Aorta (tissue), 5 donors: ENCODE measurements at regions not wholly inside any gene's neighbourhood (a gene's known extent, or its start where the extent isn't known, plus 50 kb on each side); places are given as distances from the start of the nearest gene placed in this dataset.
"Not testable (repeated sequence)": the region's sequence is repeated elsewhere in the genome, so short reads cannot be mapped to it uniquely, and the experiment has no call there.

Experiments used
- ATAC-seq: fragments of 200-7000 bp; cut with Tn5 transposase; one replicate; pipeline ENCODE4 v1.9.1; 2022; ENCODE audit warnings: moderate library complexity; ENCODE audit not compliant: low FRiP score
- DNase-seq, 2 donors: peaks; one replicate each; pipeline ENCODE4 v3.0.0-alpha.2; 2020
- H3K27ac ChIP-seq, 2 donors: one replicate each; pipeline ENCODE4 v1.5.1; 2013; ENCODE audit warnings: low read length in 2 of 2, mild to moderate bottlenecking in 2 of 2, moderate library complexity in 2 of 2, control low read depth in 1 of 2, inconsistent platforms in 1 of 2, low read depth in 1 of 2
- H3K27me3 ChIP-seq, 2 donors: one replicate each; pipeline ENCODE4 v1.6.1; 2013; ENCODE audit warnings: control low read depth in 1 of 2, low read length in 1 of 2, mild to moderate bottlenecking in 1 of 2, moderate library complexity in 1 of 2; ENCODE audit not compliant: insufficient read depth in 2 of 2, control insufficient read depth in 1 of 2
- H3K36me3 ChIP-seq, 2 donors: one replicate each; pipeline ENCODE4 v1.6.1; 2013; ENCODE audit warnings: control low read depth in 1 of 2, low read length in 1 of 2, mild to moderate bottlenecking in 1 of 2; ENCODE audit not compliant: insufficient read depth in 2 of 2, control insufficient read depth in 1 of 2
- H3K4me1 ChIP-seq, 2 donors: one replicate each; pipeline ENCODE4 v1.6.1; 2013; ENCODE audit warnings: low read length in 2 of 2, control low read depth in 1 of 2, mild to moderate bottlenecking in 1 of 2, moderate library complexity in 1 of 2; ENCODE audit not compliant: insufficient read depth in 2 of 2, control insufficient read depth in 1 of 2
- H3K4me3 ChIP-seq, 2 donors: one replicate each; pipeline ENCODE4 v1.5.1; 2013; ENCODE audit warnings: low read length in 2 of 2, control low read depth in 1 of 2, mild to moderate bottlenecking in 1 of 2
- H3K9me3 ChIP-seq: one replicate; pipeline ENCODE4 v1.6.1; 2013; ENCODE audit warnings: mild to moderate bottlenecking, low read length; ENCODE audit not compliant: control insufficient read depth
- WGBS, 2 donors: extraction: QIAGEN DNeasy Blood & Tissue Kit; methylation state at CpG; one replicate each; pipeline ENCODE4 v1.1.7; 2013; 5-methylcytosine and 5-hydroxymethylcytosine counted together
- intact Hi-C, 2 donors: fragments of 100-400 bp; cut with DNase I; formaldehyde crosslinking; loops; one replicate each; pipeline versions ENCODE4 v1.14.2 to v1.15.0; 2022
- donor health status: healthy with polysubstance abuse.
- donor health status: Bipolar disorder and iron deficiency.
- donor health status: DM: no; HTN: no; CAD: no.
- donor health status: DM: no; HTN: no; CAD: no.
- donor health status: DM: yes; HTN: yes; CAD: no.

DNA sequence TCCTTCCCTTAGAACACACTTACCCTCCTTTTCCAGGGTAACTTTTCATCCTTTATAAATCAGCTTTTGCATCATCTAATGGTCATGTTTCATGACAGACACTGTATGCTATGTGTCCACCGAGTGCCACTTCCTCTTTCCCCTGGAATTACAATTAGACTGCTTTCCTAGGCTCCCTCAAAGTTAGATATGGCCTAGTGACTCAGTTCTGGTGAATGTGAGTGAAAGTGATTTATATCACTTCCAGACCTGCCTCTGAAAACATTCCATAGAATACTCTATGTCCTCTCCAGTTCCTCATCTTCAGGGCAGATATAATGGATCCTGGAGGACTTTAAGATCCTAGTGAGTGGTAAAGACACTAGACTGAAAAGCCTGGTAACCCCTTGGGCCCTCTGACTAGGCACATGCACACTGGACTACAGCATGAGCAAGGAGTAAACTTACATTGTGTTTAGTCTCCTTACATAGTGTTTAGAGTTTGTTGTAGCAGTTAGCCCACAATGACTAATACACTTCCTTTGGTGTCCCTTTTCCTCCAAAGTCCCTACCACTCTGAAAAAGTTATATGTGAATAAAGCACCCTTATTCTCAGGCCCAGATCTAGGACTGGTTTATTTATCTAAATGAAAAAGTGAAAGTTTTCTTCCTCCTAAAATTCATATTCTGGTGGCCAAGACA, 59.3 kb downstream of the GPR88 start:
- H3K4me3 ChIP-seq: no peak overlapping the region
- ATAC-seq: no peak
- H3K4me1 ChIP-seq: no peaks in the 10 kb centered on the region
- no peaks in the 10 kb centered on the region for H3K9me3 ChIP-seq
- no peaks in the 10 kb centered on the region for H3K36me3 ChIP-seq
- 7 to 8% methylated on average over 1 of the region's 1 CpG for WGBS, 2 donors
- H3K27ac ChIP-seq: no peak overlapping the region
- no peak for DNase-seq
- intact Hi-C loops: no loop called here
- no peaks in the 10 kb centered on the region for H3K27me3 ChIP-seq

DNA sequence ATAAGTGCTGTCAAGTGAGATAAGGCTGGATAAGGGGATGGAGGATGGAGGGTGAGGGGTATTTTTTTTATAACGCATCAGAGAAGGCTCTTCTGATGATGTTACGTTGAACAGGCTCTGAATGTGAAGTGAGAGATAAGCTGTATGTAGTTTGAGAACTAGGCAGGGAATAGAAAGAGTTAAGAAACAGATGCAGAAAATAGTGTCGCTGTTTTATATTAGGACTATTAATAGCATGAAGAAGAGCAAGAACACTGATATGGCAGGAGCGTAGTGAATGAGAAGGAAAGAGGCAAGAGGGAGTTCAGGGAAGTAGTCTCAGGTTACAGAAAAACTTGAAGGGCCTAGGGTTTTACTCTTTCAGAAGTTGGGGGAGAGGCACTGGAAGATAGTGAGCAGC, 59.8 kb downstream of the GPR88 start:
- Histone ChIP-seq H3K9me3 (no peaks in the 10 kb centered on the region), H3K27ac (no peak overlapping the region), H3K36me3 (no peaks in the 10 kb centered on the region), H3K4me3 (no peak overlapping the region), H3K4me1 (no peaks in the 10 kb centered on the region), H3K27me3 (no peaks in the 10 kb centered on the region)
- intact Hi-C loops: no loop called here
- no peak for DNase-seq
- ATAC-seq: no peak
- WGBS, 2 donors: 51 to 60% methylated on average over 4 of the region's 4 CpGs

GRCh38 chr1:100600377-100600776, 62.4 kb downstream of the GPR88 start:
- DNase-seq: not testable (repeated sequence)

DNA sequence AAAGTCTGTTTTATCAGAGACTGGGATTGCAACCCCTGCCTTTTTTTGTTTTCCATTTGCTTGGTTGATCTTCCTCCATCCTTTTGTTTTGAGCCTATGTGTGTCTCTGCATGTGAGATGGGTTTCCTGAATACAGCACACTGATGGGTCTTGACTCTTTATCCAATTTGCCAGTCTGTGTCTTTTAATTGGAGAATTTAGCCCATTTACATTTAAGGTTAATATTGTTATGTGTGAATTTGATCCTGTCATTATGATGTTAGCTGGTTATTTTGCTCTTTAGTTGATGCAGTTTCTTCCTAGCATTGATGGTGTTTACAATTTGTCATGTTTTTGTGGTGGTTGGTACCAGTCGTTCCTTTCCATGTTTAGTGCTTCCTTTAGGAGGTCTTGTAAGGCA, 64.1 kb downstream of the GPR88 start:
- H3K27ac ChIP-seq, H3K4me3 ChIP-seq, H3K36me3 ChIP-seq, ATAC-seq, H3K4me1 ChIP-seq, H3K27me3 ChIP-seq, H3K9me3 ChIP-seq, intact Hi-C loops, DNase-seq: not testable (repeated sequence)
- 13 to 36% methylated on average over 1 of the region's 1 CpG for WGBS, 2 donors

More at GRCh38 chr1:100600377-100600776, 62.4 kb downstream of the GPR88 start:
- H3K27me3 ChIP-seq, ATAC-seq, H3K36me3 ChIP-seq, H3K4me1 ChIP-seq, H3K27ac ChIP-seq, H3K4me3 ChIP-seq, H3K9me3 ChIP-seq, intact Hi-C loops: not testable (repeated sequence)
- 75 to 93% methylated on average over 1 to 2 of the region's 2 CpGs for WGBS, 2 donors

GRCh38 chr1:100604372-100604771, 66.4 kb downstream of the GPR88 start:
- Histone ChIP-seq H3K27me3 (no peaks in the 10 kb centered on the region), H3K4me3 (no peak overlapping the region), H3K27ac (no peak overlapping the region), H3K36me3 (no peaks in the 10 kb centered on the region), H3K4me1 (no peaks in the 10 kb centered on the region), H3K9me3 (no peaks in the 10 kb centered on the region)
- WGBS, 2 donors: 65 to 78% methylated on average over 1 of the region's 1 CpG
- ATAC-seq (no peak), DNase-seq (no peak)
- intact Hi-C loops: no loop called here

DNA sequence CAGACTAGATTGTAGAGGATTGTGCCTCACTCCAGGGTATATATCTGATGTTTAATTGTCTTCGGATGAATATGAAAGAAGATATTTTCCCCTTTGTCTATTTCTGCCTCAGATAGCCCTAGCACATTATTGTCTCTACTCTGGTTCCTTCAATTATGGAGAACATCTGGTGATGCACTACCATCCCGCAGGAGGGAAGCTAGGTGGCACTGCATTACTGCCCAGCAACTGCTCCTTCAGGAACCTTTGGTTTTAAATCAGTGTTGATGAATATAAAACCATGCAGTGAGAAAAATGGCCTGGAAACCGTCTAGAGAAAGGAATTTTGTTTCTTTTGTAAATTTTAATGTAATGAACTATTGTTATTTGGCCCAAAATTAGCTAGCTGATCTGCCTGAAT, 68.5 kb downstream of the GPR88 start:
- peak; percentile 80 for ATAC-seq
- Histone ChIP-seq H3K27ac (no peak overlapping the region), H3K36me3 (no peaks in the 10 kb centered on the region), H3K4me1 (peaks cover 0 to 2% of the 10 kb centered on the region in 2 donors), H3K9me3 (no peaks in the 10 kb centered on the region), H3K4me3 (no peak overlapping the region), H3K27me3 (no peaks in the 10 kb centered on the region)
- intact Hi-C loops: loop anchor here (1.0 to 5.0 kb wide), 3 partner anchors 144 to 262 kb away; no protein-coding TSS in a partner anchor
- peak in 1 of 2 donors; percentile 69 for DNase-seq
- 25 to 26% methylated on average over 3 of the region's 3 CpGs for WGBS, 2 donors

DNA sequence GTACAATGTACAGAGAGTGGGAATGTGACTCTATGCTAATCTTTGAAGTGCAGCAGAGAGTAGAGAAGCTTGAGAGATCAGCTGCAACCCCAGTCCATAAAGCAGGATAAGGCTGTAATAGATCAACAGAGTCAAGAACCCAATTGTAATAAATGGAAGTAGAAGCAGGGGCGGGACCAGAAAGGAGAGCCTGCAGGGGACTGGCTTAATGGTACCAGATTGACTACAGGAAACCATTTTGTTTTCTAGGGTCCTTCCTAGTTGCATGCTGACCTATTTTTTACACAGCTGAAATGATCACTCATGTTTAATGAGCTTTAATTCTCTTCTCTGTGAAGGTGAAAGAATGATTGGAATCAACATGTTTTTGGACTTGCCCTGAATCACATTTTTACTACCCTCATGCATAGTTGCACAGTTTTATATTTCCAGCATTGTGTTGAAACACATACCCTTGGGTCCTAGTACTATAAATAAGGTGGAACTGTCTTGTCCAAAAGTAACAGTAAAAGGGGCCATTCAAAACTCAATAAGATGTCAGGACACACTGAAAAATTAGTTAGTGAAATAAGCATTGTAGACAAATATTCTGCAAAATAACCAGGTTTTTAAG, 69.8 kb downstream of the GPR88 start:
- ATAC-seq (no peak), DNase-seq (no peak)
- H3K27me3 ChIP-seq: no peaks in the 10 kb centered on the region
- WGBS, 2 donors: 99 to 100% methylated on average over 1 of the region's 1 CpG
- intact Hi-C loops: loop anchor here (2.0 to 5.0 kb wide), 2 partner anchors 145 to 261 kb away; no protein-coding TSS in a partner anchor
- H3K36me3 ChIP-seq: no peaks in the 10 kb centered on the region
- no peak overlapping the region for H3K27ac ChIP-seq
- peaks cover 2 to 3% of the 10 kb centered on the region in 2 donors for H3K4me1 ChIP-seq
- H3K9me3 ChIP-seq: no peaks in the 10 kb centered on the region
- no peak overlapping the region for H3K4me3 ChIP-seq

DNA sequence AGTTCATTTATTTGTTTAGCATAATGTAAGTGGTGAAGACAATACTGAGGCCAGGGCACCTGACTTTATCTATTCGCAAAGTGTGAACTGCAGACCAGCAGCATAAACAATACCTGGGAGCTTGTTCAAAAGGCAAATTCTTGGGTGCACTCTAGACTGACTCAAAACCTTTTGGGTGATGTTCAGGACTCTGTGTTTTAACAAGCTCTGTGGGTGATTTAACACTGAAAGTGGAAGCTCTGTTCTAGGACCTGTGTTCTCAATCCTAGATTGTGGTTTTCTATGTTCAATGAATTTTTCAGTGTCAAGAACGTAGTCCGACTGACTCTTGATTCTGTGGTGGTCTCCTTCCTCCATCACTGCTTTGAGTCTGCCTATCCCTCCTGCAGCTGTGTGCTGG, 71.9 kb downstream of the GPR88 start:
- no peak overlapping the region for H3K27ac ChIP-seq
- H3K36me3 ChIP-seq: no peaks in the 10 kb centered on the region
- ATAC-seq (no peak), DNase-seq (no peak)
- peaks cover 2 to 3% of the 10 kb centered on the region in 2 donors for H3K4me1 ChIP-seq
- intact Hi-C loops: loop anchor here in 1 of 2 donors (5.0 kb wide), 1 partner anchor 148 kb away; no protein-coding TSS in a partner anchor
- WGBS, 2 donors: 90 to 94% methylated on average over 3 of the region's 3 CpGs
- no peaks in the 10 kb centered on the region for H3K27me3 ChIP-seq
- no peaks in the 10 kb centered on the region for H3K9me3 ChIP-seq
- no peak overlapping the region for H3K4me3 ChIP-seq

DNA sequence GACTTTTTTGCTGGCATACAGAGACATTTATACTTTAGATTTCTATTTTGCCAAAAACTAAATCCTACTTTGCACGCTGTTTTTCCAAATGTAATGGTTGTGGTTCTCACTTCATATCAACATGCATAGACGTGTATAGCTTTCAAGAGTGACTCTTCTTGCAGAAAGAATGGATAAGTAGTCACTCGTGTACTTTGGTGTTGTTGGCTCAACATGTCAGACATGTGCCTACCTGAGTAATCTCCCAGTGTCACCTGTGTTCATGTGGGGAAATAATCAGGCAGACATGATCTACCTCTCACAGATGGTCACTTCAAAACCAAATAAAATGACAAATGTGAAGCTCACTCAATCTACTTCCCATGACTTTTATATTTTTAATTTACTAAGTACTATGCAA, 73.1 kb downstream of the GPR88 start:
- H3K4me3 ChIP-seq: no peak overlapping the region
- intact Hi-C loops: no loop called here
- 16 to 17% methylated on average over 3 of the region's 3 CpGs for WGBS, 2 donors

More for the DNA sequence above, 73.1 kb downstream of the GPR88 start:
- no peak for ATAC-seq
- Histone ChIP-seq H3K4me1 (peaks cover 2 to 3% of the 10 kb centered on the region in 2 donors), H3K36me3 (no peaks in the 10 kb centered on the region), H3K9me3 (no peaks in the 10 kb centered on the region), H3K27me3 (no peaks in the 10 kb centered on the region), H3K27ac (no peak overlapping the region)
- no peak for DNase-seq
